Lung (tissue), 11 donors: ENCODE measurements at regions not wholly inside any gene's neighbourhood (a gene's known extent, or its start where the extent isn't known, plus 50 kb on each side); places are given as distances from the start of the nearest gene placed in this dataset.

Source experiments
- ATAC-seq: fragments of 200-7000 bp; cut with Tn5 transposase; one replicate; pipeline ENCODE4 v1.9.1; 2020; ENCODE audit warnings: moderate number of reproducible peaks; ENCODE audit not compliant: insufficient read depth, low FRiP score
- DNase-seq, 3 donors: peaks; one replicate each; pipeline ENCODE4 v3.0.0-alpha.2; 2013 to 2017
- H3K27ac ChIP-seq, 2 donors: one replicate each; pipeline ENCODE4 v1.5.1; 2013; ENCODE audit warnings: mild to moderate bottlenecking in 2 of 2, moderate library complexity in 2 of 2, control low read depth in 1 of 2, inconsistent platforms in 1 of 2, low read depth in 1 of 2, low read length in 1 of 2
- H3K27me3 ChIP-seq, 3 donors: one replicate each; pipeline ENCODE4 v1.5.1; 2013; ENCODE audit warnings: low read length in 2 of 3; ENCODE audit not compliant: control insufficient read depth in 3 of 3, insufficient read depth in 3 of 3
- H3K36me3 ChIP-seq, 4 donors: one replicate each; pipeline ENCODE4 v1.5.1; 2013; ENCODE audit warnings: low read length in 4 of 4, mild to moderate bottlenecking in 1 of 4, moderate library complexity in 1 of 4; ENCODE audit not compliant: control insufficient read depth in 4 of 4, insufficient read depth in 4 of 4
- H3K4me1 ChIP-seq, 5 donors: one replicate each; pipeline ENCODE4 v1.5.1; 2013; ENCODE audit warnings: low read length in 5 of 5, mild to moderate bottlenecking in 2 of 5, moderate library complexity in 1 of 5; ENCODE audit not compliant: control insufficient read depth in 5 of 5, insufficient read depth in 5 of 5
- H3K4me3 ChIP-seq: one replicate; pipeline ENCODE4 v1.5.1; 2013; ENCODE audit warnings: mild to moderate bottlenecking, control low read depth, moderate library complexity
- H3K9ac ChIP-seq, 2 donors: one replicate each; pipeline ENCODE4 v1.5.1; 2013; ENCODE audit warnings: low read length in 2 of 2, control low read depth in 1 of 2; ENCODE audit not compliant: insufficient read depth in 1 of 2
- H3K9me3 ChIP-seq, 4 donors: one replicate each; pipeline ENCODE4 v1.5.1; 2013; ENCODE audit warnings: low read length in 3 of 4, mild to moderate bottlenecking in 1 of 4, moderate library complexity in 1 of 4; ENCODE audit not compliant: control insufficient read depth in 4 of 4, insufficient read depth in 3 of 4
- WGBS, 2 donors: extraction: QIAGEN DNeasy Blood & Tissue Kit; methylation state at CpG; one replicate each; pipeline ENCODE4 v1.1.7; 2013; 5-methylcytosine and 5-hydroxymethylcytosine counted together
- TF ChIP-seq, protein P1 (sequence below): IDR thresholded peaks from 2 replicates; pipeline ENCODE4 v1.5.1; 2012; ENCODE audit warnings: mild to moderate bottlenecking; ENCODE audit errors: control extremely low read depth, extremely low read depth
- donor health status: control.
- donor health status: control.
- donor health status: Bipolar disorder and iron deficiency.
- donor health status: healthy.
- donor health status: DM: yes; HTN: yes; CAD: no.

DNA sequence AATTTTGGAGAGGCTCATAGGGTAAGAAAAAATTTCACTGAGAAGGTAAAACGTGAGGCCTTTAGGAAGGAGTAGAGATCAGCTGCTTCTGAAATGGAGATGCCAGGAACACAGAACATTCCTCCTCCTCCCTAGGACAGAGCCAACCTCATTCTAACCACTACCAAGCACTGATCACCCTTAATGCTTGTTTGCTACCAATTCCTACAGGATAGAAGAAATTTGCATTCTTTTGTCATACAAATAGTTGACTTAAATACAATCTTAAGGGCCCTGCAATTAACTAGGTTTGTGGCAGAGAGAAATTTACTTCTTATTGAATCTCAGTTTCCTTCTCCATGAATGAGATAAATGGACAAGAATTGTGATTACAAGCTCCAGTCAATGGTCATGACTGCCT, 780.2 kb upstream of the WWC1 start:
- no peak overlapping the region for H3K4me3 ChIP-seq
- H3K27me3 ChIP-seq: no peaks in the 10 kb centered on the region
- H3K4me1 ChIP-seq: no peaks in the 10 kb centered on the region
- H3K36me3 ChIP-seq: no peaks in the 10 kb centered on the region
- 37 to 42% methylated on average over 1 of the region's 1 CpG for WGBS, 2 donors
- ATAC-seq: no peak
- H3K9ac ChIP-seq: no peak overlapping the region
- TF ChIP-seq, protein P1, sequence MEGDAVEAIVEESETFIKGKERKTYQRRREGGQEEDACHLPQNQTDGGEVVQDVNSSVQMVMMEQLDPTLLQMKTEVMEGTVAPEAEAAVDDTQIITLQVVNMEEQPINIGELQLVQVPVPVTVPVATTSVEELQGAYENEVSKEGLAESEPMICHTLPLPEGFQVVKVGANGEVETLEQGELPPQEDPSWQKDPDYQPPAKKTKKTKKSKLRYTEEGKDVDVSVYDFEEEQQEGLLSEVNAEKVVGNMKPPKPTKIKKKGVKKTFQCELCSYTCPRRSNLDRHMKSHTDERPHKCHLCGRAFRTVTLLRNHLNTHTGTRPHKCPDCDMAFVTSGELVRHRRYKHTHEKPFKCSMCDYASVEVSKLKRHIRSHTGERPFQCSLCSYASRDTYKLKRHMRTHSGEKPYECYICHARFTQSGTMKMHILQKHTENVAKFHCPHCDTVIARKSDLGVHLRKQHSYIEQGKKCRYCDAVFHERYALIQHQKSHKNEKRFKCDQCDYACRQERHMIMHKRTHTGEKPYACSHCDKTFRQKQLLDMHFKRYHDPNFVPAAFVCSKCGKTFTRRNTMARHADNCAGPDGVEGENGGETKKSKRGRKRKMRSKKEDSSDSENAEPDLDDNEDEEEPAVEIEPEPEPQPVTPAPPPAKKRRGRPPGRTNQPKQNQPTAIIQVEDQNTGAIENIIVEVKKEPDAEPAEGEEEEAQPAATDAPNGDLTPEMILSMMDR: no peak
- H3K9me3 ChIP-seq: no peaks in the 10 kb centered on the region
- no peak for DNase-seq
- H3K27ac ChIP-seq: no peak overlapping the region

DNA sequence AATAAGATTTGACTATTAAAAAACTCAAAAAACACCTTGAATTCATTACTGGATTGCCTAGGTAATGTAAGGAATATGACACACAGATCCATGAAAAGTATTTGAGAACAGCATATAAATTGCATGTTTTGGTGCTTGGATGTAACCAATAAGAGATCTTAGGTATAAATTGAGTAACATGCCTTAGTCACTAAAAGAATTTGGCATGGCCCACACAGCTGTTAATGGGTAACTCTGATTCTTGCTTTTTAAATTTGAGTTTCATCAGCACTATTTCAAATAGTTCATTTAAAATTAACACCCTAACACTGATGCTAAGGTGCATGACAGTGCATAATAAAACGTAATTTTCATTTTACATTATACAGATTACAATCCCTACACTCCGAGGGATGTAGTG, 779.3 kb upstream of the WWC1 start:
- no peak overlapping the region for H3K9ac ChIP-seq
- ATAC-seq: no peak
- TF ChIP-seq, protein P1: no peak
- no peaks in the 10 kb centered on the region for H3K9me3 ChIP-seq
- no peak overlapping the region for H3K4me3 ChIP-seq
- no peak for DNase-seq
- H3K27ac ChIP-seq: no peak overlapping the region
- 59 to 79% methylated on average over 2 of the region's 2 CpGs for WGBS, 2 donors
- H3K27me3 ChIP-seq: no peaks in the 10 kb centered on the region
- no peaks in the 10 kb centered on the region for H3K36me3 ChIP-seq
- no peaks in the 10 kb centered on the region for H3K4me1 ChIP-seq

DNA sequence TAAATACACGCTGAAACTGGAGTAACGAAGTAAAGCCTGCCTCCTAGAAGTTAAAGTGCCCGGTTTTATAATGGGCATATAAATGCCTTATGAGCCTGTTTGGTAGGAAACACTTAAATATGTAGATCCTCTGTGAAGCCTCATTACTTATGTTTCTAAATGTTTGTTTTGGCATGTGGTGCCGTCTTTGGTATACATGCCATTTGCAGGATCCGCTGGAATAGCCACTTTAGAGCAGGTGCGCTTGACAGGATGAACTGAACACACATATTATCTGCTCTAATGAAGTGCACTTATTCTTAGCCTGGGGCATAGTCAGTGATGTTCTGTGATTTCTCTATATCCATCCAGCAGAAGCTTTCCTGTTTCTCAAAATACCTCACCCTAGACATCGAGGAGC, 778.1 kb upstream of the WWC1 start:
- Histone ChIP-seq H3K27me3 (no peaks in the 10 kb centered on the region), H3K36me3 (no peaks in the 10 kb centered on the region), H3K9me3 (no peaks in the 10 kb centered on the region), H3K27ac (no peak overlapping the region), H3K9ac (no peak overlapping the region), H3K4me3 (no peak overlapping the region), H3K4me1 (no peaks in the 10 kb centered on the region)
- 63 to 68% methylated on average over 7 of the region's 7 CpGs for WGBS, 2 donors
- TF ChIP-seq, protein P1: no peak
- no peak for DNase-seq
- no peak for ATAC-seq

DNA sequence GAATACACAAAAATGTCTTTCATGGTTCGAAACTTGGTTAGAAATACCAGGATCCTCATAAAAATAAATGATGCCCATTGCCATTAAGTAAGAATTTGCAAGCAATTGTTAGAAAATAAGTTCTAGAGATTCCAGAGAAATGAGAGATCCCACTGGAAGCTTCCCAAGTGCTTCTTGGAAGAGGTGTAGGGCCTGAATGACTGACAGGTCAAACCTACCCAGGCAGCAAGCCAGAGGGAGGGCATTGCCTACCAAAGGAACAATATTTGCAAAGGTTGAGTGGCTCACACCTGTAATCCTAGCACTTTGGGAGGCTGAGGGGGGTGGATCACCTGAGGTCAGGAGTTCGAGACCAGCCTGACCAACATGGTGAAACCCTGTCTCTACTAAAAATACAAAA, 777.0 kb upstream of the WWC1 start:
- Histone ChIP-seq H3K27ac (no peak overlapping the region), H3K36me3 (no peaks in the 10 kb centered on the region), H3K4me3 (no peak overlapping the region), H3K9ac (no peak overlapping the region), H3K9me3 (no peaks in the 10 kb centered on the region), H3K27me3 (no peaks in the 10 kb centered on the region), H3K4me1 (no peaks in the 10 kb centered on the region)
- no peak for DNase-seq
- no peak for ATAC-seq
- 79 to 85% methylated on average over 2 of the region's 2 CpGs for WGBS, 2 donors
- TF ChIP-seq, protein P1: no peak
